Activated gamma-delta T cell treated with Interleukin-2 at 50 U/mL for 16 hours (primary cell): ENCODE measurements at regions not wholly inside any gene's neighbourhood (a gene's known extent, or its start where the extent isn't known, plus 50 kb on each side); places are given as distances from the start of the nearest gene placed in this dataset.
"Not testable (repeated sequence)": the region's sequence is repeated elsewhere in the genome, so short reads cannot be mapped to it uniquely, and the experiment has no call there.

Experiments used
- DNase-seq: peaks from one replicate; pipeline ENCODE4 v3.0.0-alpha.2; 2020

- DNase-seq, result no peak
Measured at GRCh38 chr19:30804751-30805150, 432.6 kb downstream of the ZNF536 start.

- DNase-seq, result not testable (repeated sequence)
Measured at GRCh38 chr19:30804333-30804732, 432.1 kb downstream of the ZNF536 start.

GRCh38 chr19:30802424-30803013 lies 430.3 kb downstream of the ZNF536 start:
- DNase-seq, result no peak

GRCh38 chr19:30799865-30800755 lies 427.9 kb downstream of the ZNF536 start:
- no peak for DNase-seq

- no peak for DNase-seq
Measured at GRCh38 chr19:30795727-30796126, 423.5 kb downstream of the ZNF536 start.

GRCh38 chr19:30792561-30793505 lies 420.6 kb downstream of the ZNF536 start:
- no peak for DNase-seq

GRCh38 chr19:30791088-30791487 lies 418.9 kb downstream of the ZNF536 start:
- no peak for DNase-seq

- DNase-seq, result no peak
Measured at GRCh38 chr19:30790056-30790680, 418.0 kb downstream of the ZNF536 start.

GRCh38 chr19:30788105-30788765 lies 416.1 kb downstream of the ZNF536 start:
- DNase-seq, result no peak

GRCh38 chr19:30785458-30786137 lies 413.4 kb downstream of the ZNF536 start:
- no peak for DNase-seq

- DNase-seq, result peak; percentile 47
Measured at GRCh38 chr19:30784850-30785457, 412.8 kb downstream of the ZNF536 start.

GRCh38 chr19:30783936-30784335 lies 411.8 kb downstream of the ZNF536 start:
- no peak for DNase-seq

GRCh38 chr19:30783212-30783611 lies 411.0 kb downstream of the ZNF536 start:
- no peak for DNase-seq

GRCh38 chr19:30781519-30781918 lies 409.3 kb downstream of the ZNF536 start:
- no peak for DNase-seq

GRCh38 chr19:30781047-30781446 lies 408.9 kb downstream of the ZNF536 start:
- no peak for DNase-seq

- no peak for DNase-seq
Measured at GRCh38 chr19:30780456-30780855, 408.3 kb downstream of the ZNF536 start.

- DNase-seq, result no peak
Measured at GRCh38 chr19:30780032-30780431, 407.8 kb downstream of the ZNF536 start.

GRCh38 chr19:30778961-30779715 lies 407.0 kb downstream of the ZNF536 start:
- DNase-seq, result no peak

- DNase-seq, result no peak
Measured at GRCh38 chr19:30778061-30778460, 405.9 kb downstream of the ZNF536 start.

GRCh38 chr19:30775956-30776355 lies 403.8 kb downstream of the ZNF536 start:
- no peak for DNase-seq
